ENCODE measurements at regions not wholly inside any gene's neighbourhood (a gene's known extent, or its start where the extent isn't known, plus 50 kb on each side); places are given as distances from the start of the nearest gene placed in this dataset.

- H3K36me3 Mint-ChIP-seq (ENCODE audit: insufficient read depth, unreplicated experiment): no peaks in the 10 kb centered on the region
- CTCF ChIA-PET: interaction anchor here (1.0 to 1.4 kb wide), 3 partner anchors 300 to 488 kb away, joined by 3 read pairs; no protein-coding TSS in a partner anchor
- H3K27ac Mint-ChIP-seq (ENCODE audit: unreplicated experiment): no peak overlapping the region
- POLR2A ChIA-PET: no interaction called here
- no peaks in the 10 kb centered on the region for H3K4me1 Mint-ChIP-seq (ENCODE audit: low read depth, unreplicated experiment)
- no peak overlapping the region for H3K4me3 ChIP-seq (ENCODE audit: low read depth, low read length)
- no peak overlapping the region for H3K4me3 Mint-ChIP-seq (ENCODE audit: unreplicated experiment)
- H3K9me3 Mint-ChIP-seq (ENCODE audit: unreplicated experiment): peaks cover 6% of the 10 kb centered on the region
- TF ChIP-seq, protein P1, sequence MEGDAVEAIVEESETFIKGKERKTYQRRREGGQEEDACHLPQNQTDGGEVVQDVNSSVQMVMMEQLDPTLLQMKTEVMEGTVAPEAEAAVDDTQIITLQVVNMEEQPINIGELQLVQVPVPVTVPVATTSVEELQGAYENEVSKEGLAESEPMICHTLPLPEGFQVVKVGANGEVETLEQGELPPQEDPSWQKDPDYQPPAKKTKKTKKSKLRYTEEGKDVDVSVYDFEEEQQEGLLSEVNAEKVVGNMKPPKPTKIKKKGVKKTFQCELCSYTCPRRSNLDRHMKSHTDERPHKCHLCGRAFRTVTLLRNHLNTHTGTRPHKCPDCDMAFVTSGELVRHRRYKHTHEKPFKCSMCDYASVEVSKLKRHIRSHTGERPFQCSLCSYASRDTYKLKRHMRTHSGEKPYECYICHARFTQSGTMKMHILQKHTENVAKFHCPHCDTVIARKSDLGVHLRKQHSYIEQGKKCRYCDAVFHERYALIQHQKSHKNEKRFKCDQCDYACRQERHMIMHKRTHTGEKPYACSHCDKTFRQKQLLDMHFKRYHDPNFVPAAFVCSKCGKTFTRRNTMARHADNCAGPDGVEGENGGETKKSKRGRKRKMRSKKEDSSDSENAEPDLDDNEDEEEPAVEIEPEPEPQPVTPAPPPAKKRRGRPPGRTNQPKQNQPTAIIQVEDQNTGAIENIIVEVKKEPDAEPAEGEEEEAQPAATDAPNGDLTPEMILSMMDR (IDR thresholded peaks at IDR 0.05; ENCODE audit: insufficient read depth in 1 of 2, low read depth in 1 of 2, low read length in 1 of 2, severe bottlenecking in 1 of 2, unreplicated experiment in 1 of 2): peak in 1 of 2 experiments; percentile 27
- H3K4me1 ChIP-seq: no peaks in the 10 kb centered on the region
- no TSS peak for BruUV-seq (replicated peaks)
- H3K36me3 ChIP-seq (ENCODE audit: control insufficient read depth, insufficient read depth, low read length): no peaks in the 10 kb centered on the region
- H3K9me3 ChIP-seq: no peaks in the 10 kb centered on the region
- H3K27me3 ChIP-seq (replicated peaks; ENCODE audit: control insufficient read depth, insufficient read depth, low read length): no peaks in the 10 kb centered on the region
- H3K27me3 Mint-ChIP-seq (ENCODE audit: insufficient read depth, unreplicated experiment): no peaks in the 10 kb centered on the region
- intact Hi-C loops (cut with micrococcal nuclease; ENCODE audit: unreplicated experiment): loop anchor here (1.0 kb wide), 1 partner anchor 363 kb away; no protein-coding TSS in a partner anchor
- DNase-seq: no peak
These were observed 246.4 kb upstream of the ADAMTS5 start for GRCh38 chr21:27213303-27213702.

DNA sequence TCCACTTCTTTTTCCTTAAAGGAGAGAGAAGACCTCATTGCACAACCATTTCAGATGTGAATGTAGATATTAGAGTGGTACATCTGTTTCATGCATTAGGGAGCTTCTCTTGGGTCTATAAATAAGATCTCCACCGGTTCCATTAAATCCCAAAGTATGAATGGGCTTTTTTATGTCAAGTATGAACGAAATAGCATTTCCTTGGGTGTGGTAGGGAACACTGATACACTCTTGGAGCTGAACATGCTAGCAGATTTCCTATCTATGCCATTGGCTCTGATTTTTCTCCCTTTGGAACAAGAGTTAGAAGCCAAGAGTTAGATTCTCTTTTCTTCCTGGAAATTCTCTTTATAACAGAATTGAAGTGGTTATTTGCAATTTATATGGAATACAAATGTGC lies 245.6 kb upstream of the ADAMTS5 start:
- no TSS peak for BruUV-seq (replicated peaks)
- TF ChIP-seq, protein P1 (IDR thresholded peaks at IDR 0.05; ENCODE audit: insufficient read depth in 1 of 2, low read depth in 1 of 2, low read length in 1 of 2, severe bottlenecking in 1 of 2, unreplicated experiment in 1 of 2): no peak
- Mint-ChIP-seq H3K9me3 (ENCODE audit: unreplicated experiment) (peaks cover 9% of the 10 kb centered on the region), H3K4me3 (ENCODE audit: unreplicated experiment) (no peak overlapping the region), H3K27ac (ENCODE audit: unreplicated experiment) (no peak overlapping the region), H3K36me3 (ENCODE audit: insufficient read depth, unreplicated experiment) (no peaks in the 10 kb centered on the region), H3K27me3 (ENCODE audit: insufficient read depth, unreplicated experiment) (no peaks in the 10 kb centered on the region), H3K4me1 (ENCODE audit: low read depth, unreplicated experiment) (no peaks in the 10 kb centered on the region)
- no peaks in the 10 kb centered on the region for H3K36me3 ChIP-seq (ENCODE audit: control insufficient read depth, insufficient read depth, low read length)
- no peaks in the 10 kb centered on the region for H3K27me3 ChIP-seq (replicated peaks; ENCODE audit: control insufficient read depth, insufficient read depth, low read length)
- intact Hi-C loops (cut with micrococcal nuclease; ENCODE audit: unreplicated experiment): no loop called here
- H3K4me1 ChIP-seq: no peaks in the 10 kb centered on the region
- H3K9me3 ChIP-seq: no peaks in the 10 kb centered on the region
- ChIA-PET POLR2A (no interaction called here), CTCF (interaction anchor here (1.4 kb wide), 1 partner anchor 352 kb away, joined by 3 read pairs; no protein-coding TSS in a partner anchor)
- no peak for DNase-seq
- no peak overlapping the region for H3K4me3 ChIP-seq (ENCODE audit: low read depth, low read length)

- POLR2A ChIA-PET: no interaction called here
- DNase-seq: no peak
- H3K27ac Mint-ChIP-seq (ENCODE audit: unreplicated experiment): no peak overlapping the region
- BruUV-seq (replicated peaks): no TSS peak
- H3K36me3 Mint-ChIP-seq (ENCODE audit: insufficient read depth, unreplicated experiment): no peaks in the 10 kb centered on the region
- no peaks in the 10 kb centered on the region for H3K4me1 Mint-ChIP-seq (ENCODE audit: low read depth, unreplicated experiment)
- no peaks in the 10 kb centered on the region for H3K27me3 ChIP-seq (replicated peaks; ENCODE audit: control insufficient read depth, insufficient read depth, low read length)
- H3K36me3 ChIP-seq (ENCODE audit: control insufficient read depth, insufficient read depth, low read length): no peaks in the 10 kb centered on the region
- CTCF ChIA-PET: no interaction called here
- TF ChIP-seq, protein P1 (IDR thresholded peaks at IDR 0.05; ENCODE audit: insufficient read depth in 1 of 2, low read depth in 1 of 2, low read length in 1 of 2, severe bottlenecking in 1 of 2, unreplicated experiment in 1 of 2): no peak
- H3K27me3 Mint-ChIP-seq (ENCODE audit: insufficient read depth, unreplicated experiment): no peaks in the 10 kb centered on the region
- H3K4me1 ChIP-seq: no peaks in the 10 kb centered on the region
- H3K9me3 ChIP-seq: no peaks in the 10 kb centered on the region
- no peak overlapping the region for H3K4me3 ChIP-seq (ENCODE audit: low read depth, low read length)
- intact Hi-C loops (cut with micrococcal nuclease; ENCODE audit: unreplicated experiment): no loop called here
- H3K9me3 Mint-ChIP-seq (ENCODE audit: unreplicated experiment): peaks cover 9% of the 10 kb centered on the region
- no peak overlapping the region for H3K4me3 Mint-ChIP-seq (ENCODE audit: unreplicated experiment)
These were observed 242.7 kb upstream of the ADAMTS5 start for GRCh38 chr21:27209546-27209945.

Measured in Caco-2 (cell line).